ENCODE measurements at regions not wholly inside any gene's neighbourhood (a gene's known extent, or its start where the extent isn't known, plus 50 kb on each side); places are given as distances from the start of the nearest gene placed in this dataset.

DNA sequence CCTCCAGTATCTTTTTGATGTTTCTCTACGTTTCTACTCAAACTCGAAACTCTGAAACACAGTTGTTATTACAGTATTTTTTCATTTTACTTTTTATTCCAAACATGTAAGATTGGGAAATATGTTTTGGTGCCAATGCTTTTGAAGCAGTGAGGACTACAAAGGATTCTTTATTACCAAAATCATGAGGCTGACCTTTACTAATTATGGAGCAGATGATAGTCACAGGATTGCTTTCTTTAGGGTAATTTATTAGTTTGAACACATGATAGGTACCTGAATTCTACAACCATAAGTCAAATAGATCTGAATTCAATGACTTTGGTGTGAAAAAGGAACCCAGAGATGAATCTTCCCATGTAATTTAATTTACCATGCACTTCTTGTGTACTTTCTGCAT lies 2015.1 kb upstream of the C9orf72 start:
- Histone ChIP-seq H3K27me3 (ENCODE audit: insufficient read depth, low read depth) (no peaks in the 10 kb centered on the region), H3F3A (ENCODE audit: insufficient read depth, low read depth) (no peaks in the 10 kb centered on the region)
- POLR2A ChIA-PET (ENCODE audit: unreplicated experiment): no interaction called here

GRCh38 chr9:29609282-29609681 lies 2036.0 kb upstream of the C9orf72 start:
- CTCF ChIA-PET: no interaction called here
- no peak for DNase-seq
- BruUV-seq (replicated peaks): no TSS peak

More for the DNA sequence above, 2015.1 kb upstream of the C9orf72 start:
- Histone ChIP-seq H3K36me3 (ENCODE audit: low read depth) (no peaks in the 10 kb centered on the region), H3K9me2 (ENCODE audit: insufficient read depth) (no peaks in the 10 kb centered on the region), H4K20me1 (ENCODE audit: insufficient read depth) (no peaks in the 10 kb centered on the region), H2AFZ (no peak overlapping the region), H3K79me2 (ENCODE audit: low read depth) (no peaks in the 10 kb centered on the region), H3K4me1 (replicated peaks; ENCODE audit: insufficient read depth) (no peaks in the 10 kb centered on the region), H3K27ac (no peak overlapping the region), H3K4me2 (no peak overlapping the region), H3K9me3 (ENCODE audit: insufficient read depth, low read depth) (no peaks in the 10 kb centered on the region), H3K4me3 (no peak overlapping the region)
- TF ChIP-seq EZH2 (IDR thresholded peaks at IDR 0.05; ENCODE audit: low read depth) (no peak), CTCF (conservative IDR thresholded peaks at IDR 0.05) (no peak)
- no peak for DNase-seq
- no TSS peak for BruUV-seq (replicated peaks)
- CTCF ChIA-PET: no interaction called here
- intact Hi-C loops (cut with micrococcal nuclease; ENCODE audit: unreplicated experiment): no loop called here

DNA sequence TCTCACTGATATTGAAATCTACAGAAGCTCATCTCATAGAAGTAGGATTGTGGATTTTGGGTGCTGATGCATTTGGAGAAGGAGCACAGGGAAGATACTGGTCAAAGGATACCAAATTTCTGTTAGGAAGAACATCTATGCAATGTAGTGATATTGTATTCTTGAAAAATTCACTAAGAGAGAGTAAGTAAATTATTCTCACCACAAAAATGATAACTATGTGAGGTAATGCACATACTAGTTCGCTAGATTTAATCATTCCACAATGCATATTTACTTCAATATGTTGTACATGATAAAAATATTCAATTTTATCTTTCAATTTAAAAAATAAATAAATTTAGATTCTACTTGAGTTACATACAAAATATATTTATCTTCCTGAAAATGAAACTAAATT lies 2040.5 kb upstream of the C9orf72 start:
- no TSS peak for BruUV-seq (replicated peaks)
- no peaks in the 10 kb centered on the region for H3K27me3 ChIP-seq (ENCODE audit: insufficient read depth, low read depth)
- no peaks in the 10 kb centered on the region for H4K20me1 ChIP-seq (ENCODE audit: insufficient read depth)
- no peaks in the 10 kb centered on the region for H3F3A ChIP-seq (ENCODE audit: insufficient read depth, low read depth)
- ChIA-PET CTCF (no interaction called here), POLR2A (ENCODE audit: unreplicated experiment) (no interaction called here)
- H3K9me3 ChIP-seq (ENCODE audit: insufficient read depth, low read depth): no peaks in the 10 kb centered on the region
- no peak for DNase-seq
- H3K27ac ChIP-seq: no peak overlapping the region
- H3K4me1 ChIP-seq (replicated peaks; ENCODE audit: insufficient read depth): no peaks in the 10 kb centered on the region
- H3K36me3 ChIP-seq (ENCODE audit: low read depth): no peaks in the 10 kb centered on the region
- TF ChIP-seq CTCF (conservative IDR thresholded peaks at IDR 0.05) (no peak), EZH2 (IDR thresholded peaks at IDR 0.05; ENCODE audit: low read depth) (no peak)
- intact Hi-C loops (cut with micrococcal nuclease; ENCODE audit: unreplicated experiment): no loop called here
- H3K4me2 ChIP-seq: no peak overlapping the region
- no peaks in the 10 kb centered on the region for H3K9me2 ChIP-seq (ENCODE audit: insufficient read depth)
- H3K79me2 ChIP-seq (ENCODE audit: low read depth): no peaks in the 10 kb centered on the region
- H2AFZ ChIP-seq: no peak overlapping the region
- H3K4me3 ChIP-seq: no peak overlapping the region

More at GRCh38 chr9:29609282-29609681, 2036.0 kb upstream of the C9orf72 start:
- no peak for TF ChIP-seq CTCF (conservative IDR thresholded peaks at IDR 0.05)
- no peak for TF ChIP-seq EZH2 (IDR thresholded peaks at IDR 0.05; ENCODE audit: low read depth)
- no peak overlapping the region for H3K4me2 ChIP-seq
- POLR2A ChIA-PET (ENCODE audit: unreplicated experiment): no interaction called here
- no peaks in the 10 kb centered on the region for H3K4me1 ChIP-seq (replicated peaks; ENCODE audit: insufficient read depth)
- no peaks in the 10 kb centered on the region for H3F3A ChIP-seq (ENCODE audit: insufficient read depth, low read depth)
- no peak overlapping the region for H2AFZ ChIP-seq
- intact Hi-C loops (cut with micrococcal nuclease; ENCODE audit: unreplicated experiment): no loop called here
- H3K9me3 ChIP-seq (ENCODE audit: insufficient read depth, low read depth): no peaks in the 10 kb centered on the region
- H3K36me3 ChIP-seq (ENCODE audit: low read depth): no peaks in the 10 kb centered on the region
- H3K27me3 ChIP-seq (ENCODE audit: insufficient read depth, low read depth): no peaks in the 10 kb centered on the region
- no peaks in the 10 kb centered on the region for H4K20me1 ChIP-seq (ENCODE audit: insufficient read depth)
- no peaks in the 10 kb centered on the region for H3K9me2 ChIP-seq (ENCODE audit: insufficient read depth)
- no peak overlapping the region for H3K4me3 ChIP-seq
- no peaks in the 10 kb centered on the region for H3K79me2 ChIP-seq (ENCODE audit: low read depth)
- H3K27ac ChIP-seq: no peak overlapping the region

All from PC-9 (cell line).